Liver (tissue), 7 donors: ENCODE measurements at regions not wholly inside any gene's neighbourhood (a gene's known extent, or its start where the extent isn't known, plus 50 kb on each side); places are given as distances from the start of the nearest gene placed in this dataset.

Experiments
- DNase-seq: peaks from one replicate; pipeline ENCODE4 v3.0.0-alpha.2; 2017; ENCODE audit warnings: low spot score
- H3K27ac ChIP-seq, 2 donors: one replicate each; pipeline ENCODE4 v1.7.0; 2013; ENCODE audit warnings: inconsistent platforms in 2 of 2, low read length in 2 of 2, control low read depth in 1 of 2, low read depth in 1 of 2, mild to moderate bottlenecking in 1 of 2
- H3K27me3 ChIP-seq, 4 donors: one replicate each; pipeline versions ENCODE4 v1.6.1 to v1.7.0; 2013; ENCODE audit warnings: low read length in 3 of 4, inconsistent platforms in 1 of 4, mild to moderate bottlenecking in 1 of 4, moderate library complexity in 1 of 4; ENCODE audit not compliant: control insufficient read depth in 4 of 4, insufficient read depth in 4 of 4
- H3K36me3 ChIP-seq, 4 donors: one replicate each; pipeline versions ENCODE4 v1.6.1 to v1.7.0; 2013; ENCODE audit warnings: low read length in 3 of 4, mild to moderate bottlenecking in 3 of 4, low read depth in 1 of 4, moderate library complexity in 1 of 4; ENCODE audit not compliant: control insufficient read depth in 4 of 4, insufficient read depth in 3 of 4
- H3K4me1 ChIP-seq, 4 donors: one replicate each; pipeline versions ENCODE4 v1.6.1 to v1.7.0; 2013; ENCODE audit warnings: low read length in 3 of 4, mild to moderate bottlenecking in 3 of 4, moderate library complexity in 1 of 4; ENCODE audit not compliant: control insufficient read depth in 4 of 4, insufficient read depth in 4 of 4
- H3K4me3 ChIP-seq, 3 donors: one replicate each; pipeline versions ENCODE4 v1.6.1 to v1.7.0; 2013; ENCODE audit warnings: low read length in 3 of 3, control low read depth in 1 of 3, low read depth in 1 of 3, mild to moderate bottlenecking in 1 of 3
- H3K9ac ChIP-seq, 2 donors: one replicate each; pipeline ENCODE4 v1.7.0; 2013; ENCODE audit warnings: low read length in 2 of 2, mild to moderate bottlenecking in 2 of 2, moderate library complexity in 2 of 2, control low read depth in 1 of 2, low read depth in 1 of 2
- H3K9me3 ChIP-seq, 4 donors: one replicate each; pipeline versions ENCODE4 v1.6.1 to v1.7.0; 2013; ENCODE audit warnings: low read length in 3 of 4; ENCODE audit not compliant: control insufficient read depth in 4 of 4
- ATF3 ChIP-seq: IDR thresholded peaks from 2 replicates; pipeline ENCODE4 v1.6.1; 2016; ENCODE audit warnings: antibody characterized with exemption
- EGR1 ChIP-seq, 2 donors: IDR thresholded peaks; 2 replicates each; pipeline ENCODE4 v1.6.1; 2016 to 2018; ENCODE audit warnings: antibody characterized with exemption in 2 of 2, low read depth in 2 of 2
- FOXA1 ChIP-seq: IDR thresholded peaks from 2 replicates; pipeline ENCODE4 v1.6.1; 2016; ENCODE audit warnings: antibody characterized with exemption
- GABPA ChIP-seq, 2 donors: IDR thresholded peaks in 1 of 2; conservative IDR thresholded peaks in 1 of 2; 2 replicates each; pipeline ENCODE4 v1.6.1; 2016; ENCODE audit warnings: antibody characterized with exemption in 2 of 2, mild to moderate bottlenecking in 1 of 2, moderate library complexity in 1 of 2
- HNF4G ChIP-seq: IDR thresholded peaks from 2 replicates; pipeline ENCODE4 v1.6.1; 2016; ENCODE audit warnings: antibody characterized with exemption
- JUND ChIP-seq, 2 donors: IDR thresholded peaks; 2 replicates each; pipeline ENCODE4 v1.6.1; 2016; ENCODE audit warnings: antibody characterized with exemption in 2 of 2
- NR2F2 ChIP-seq: IDR thresholded peaks from 2 replicates; pipeline ENCODE4 v1.6.1; 2016; ENCODE audit warnings: antibody characterized with exemption
- REST ChIP-seq: IDR thresholded peaks from 2 replicates; pipeline ENCODE4 v1.6.1; 2016; ENCODE audit warnings: antibody characterized with exemption, mild to moderate bottlenecking
- RXRA ChIP-seq, 2 donors: IDR thresholded peaks; 2 replicates each; pipeline ENCODE4 v1.6.1; 2017 to 2018; ENCODE audit warnings: antibody characterized with exemption in 2 of 2, mild to moderate bottlenecking in 1 of 2
- SP1 ChIP-seq: IDR thresholded peaks from 2 replicates; pipeline ENCODE4 v1.6.1; 2018; ENCODE audit warnings: antibody characterized with exemption, mild to moderate bottlenecking
- WGBS: extraction: QIAGEN DNeasy Blood & Tissue Kit; methylation state at CpG from one replicate; pipeline ENCODE4 v1.1.7; 2013; 5-methylcytosine and 5-hydroxymethylcytosine counted together
- donor health status: healthy.
- donor health status: healthy.
- donor health status: healthy.
- donor health status: healthy.

GRCh38 chr15:70273808-70274207 lies 176.1 kb upstream of the TLE3 start:
- Histone ChIP-seq H3K27me3 (no peaks in the 10 kb centered on the region), H3K9me3 (no peaks in the 10 kb centered on the region), H3K4me3 (no peak overlapping the region), H3K4me1 (peaks cover 3 to 19% (median 12%) of the 10 kb centered on the region in 4 donors), H3K27ac (no peak overlapping the region), H3K9ac (no peak overlapping the region), H3K36me3 (no peaks in the 10 kb centered on the region)
- TF ChIP-seq HNF4G = no peak
- TF ChIP-seq RXRA (IDR thresholded peaks at IDR 0.05) = no peak
- no peak for TF ChIP-seq GABPA (IDR thresholded peaks at IDR 0.05 in 1 of 2, conservative IDR thresholded peaks at IDR 0.05 in 1 of 2)
- no peak for TF ChIP-seq REST
- WGBS = 97% methylated on average over 3 of the region's 3 CpGs
- DNase-seq = no peak

- Histone ChIP-seq H3K9me3 (no peaks in the 10 kb centered on the region), H3K27ac (no peak overlapping the region), H3K36me3 (no peaks in the 10 kb centered on the region), H3K27me3 (no peaks in the 10 kb centered on the region), H3K9ac (no peak overlapping the region), H3K4me1 (peaks cover 3 to 19% (median 12%) of the 10 kb centered on the region in 4 donors), H3K4me3 (no peak overlapping the region)
- no peak for DNase-seq
- TF ChIP-seq NR2F2 (no peak), FOXA1 (no peak), GABPA (IDR thresholded peaks at IDR 0.05 in 1 of 2, conservative IDR thresholded peaks at IDR 0.05 in 1 of 2) (no peak), EGR1 (IDR thresholded peaks at IDR 0.05; ENCODE audit: low read depth in 2 of 2) (no peak), REST (no peak)
- 96% methylated on average over 10 of the region's 10 CpGs for WGBS
These were observed 175.0 kb upstream of the TLE3 start for GRCh38 chr15:70272565-70273355.

- peaks cover 3 to 19% (median 14%) of the 10 kb centered on the region in 4 donors for H3K4me1 ChIP-seq
- no peaks in the 10 kb centered on the region for H3K27me3 ChIP-seq
- no peak for TF ChIP-seq ATF3
- no peak for TF ChIP-seq FOXA1
- TF ChIP-seq SP1 = no peak
- peak in 1 of 2 donors; percentile 50 for TF ChIP-seq JUND (IDR thresholded peaks at IDR 0.05)
- no peak for TF ChIP-seq HNF4G
- no peak overlapping the region for H3K9ac ChIP-seq
- no peaks in the 10 kb centered on the region for H3K9me3 ChIP-seq
- no peaks in the 10 kb centered on the region for H3K36me3 ChIP-seq
- no peak for DNase-seq
- no peak overlapping the region for H3K4me3 ChIP-seq
- WGBS = 61% methylated on average over 3 of the region's 3 CpGs
- no peak overlapping the region for H3K27ac ChIP-seq
These were observed 173.8 kb upstream of the TLE3 start for GRCh38 chr15:70271422-70272088.
